K562 (cell line): ENCODE measurements at regions not wholly inside any gene's neighbourhood (a gene's known extent, or its start where the extent isn't known, plus 50 kb on each side); places are given as distances from the start of the nearest gene placed in this dataset.

ENCODE experiments used
- ATAC-seq: fragments of 200-7000 bp; cut with Tn5 transposase; 3 replicates; pipeline ENCODE4 v1.9.1; 2020; ENCODE audit warnings: moderate library complexity
- BruUV-seq: library from RNA; stranded (reverse); fragments of 400-500 nt; replicated peaks from 2 replicates; lab custom pipeline; 2021; lab: Mats Ljungman, UMichigan
- CTCF ChIA-PET: fragments of 300-600 bp; formaldehyde crosslinking; extraction: SDS; loops from one replicate; lab custom pipeline; 2021; ENCODE audit warnings: low intra/inter-chr PET ratio; lab: Yijun Ruan, JAX
- POLR2A ChIA-PET: fragments of 300-600, 350-650 bp; sonication (Branson Sonifier 250); formaldehyde crosslinking; extraction: SDS; loops from one replicate; lab custom pipeline; 2021; ENCODE audit warnings: antibody characterized with exemption, inconsistent platforms; lab: Yijun Ruan, JAX
- DNase-seq, 4 experiments: peaks; one replicate each; pipeline versions ENCODE4 v3.0.0 to v3.0.0-alpha.2; 2011 to 2018; ENCODE audit warnings: low spot score in 3 of 4, mixed read lengths in 3 of 4; ENCODE audit errors: extremely low read depth in 1 of 4
- FAIRE-seq: peaks from 2 replicates; lab custom pipeline; 2011; peaks lifted over from hg19 to GRCh38; lab: Jason Lieb, UNC
- H2AFZ ChIP-seq: 2 replicates; pipeline ENCODE4 v1.6.0; 2011; ENCODE audit warnings: low read depth, low read length, control low read depth, inconsistent platforms
- H3K27ac ChIP-seq: fragments of 200-600 bp; 3 replicates; pipeline ENCODE4 v1.8.0; 2011; ENCODE audit warnings: low read depth, mild to moderate bottlenecking, control low read depth, inconsistent platforms, low read length, moderate library complexity, mixed read lengths; ENCODE audit errors: extremely low read depth
- H3K27me3 ChIP-seq, 2 experiments: fragments of 300-600 bp in 1 of 2; 2 replicates in 1 of 2; 3 replicates in 1 of 2; pipeline versions ENCODE4 v1.6.0 to v1.8.0; 2011; ENCODE audit warnings: inconsistent platforms in 2 of 2, low read length in 2 of 2, mild to moderate bottlenecking in 1 of 2, mixed read lengths in 1 of 2, moderate library complexity in 1 of 2; ENCODE audit not compliant: control insufficient read depth in 2 of 2, insufficient read depth in 2 of 2
- H3K36me3 ChIP-seq: fragments of 300-600 bp; 3 replicates; pipeline ENCODE4 v1.8.0; 2011; ENCODE audit warnings: mild to moderate bottlenecking, low read length, inconsistent platforms; ENCODE audit not compliant: control insufficient read depth, insufficient read depth
- H3K4me1 ChIP-seq, 2 experiments: fragments of 200-600 bp in 1 of 2; replicated peaks in 1 of 2; 2 replicates in 1 of 2; 3 replicates in 1 of 2; pipeline versions ENCODE4 v1.5.1 to v1.8.0; 2011; ENCODE audit warnings: inconsistent platforms in 2 of 2, low read length in 2 of 2, mild to moderate bottlenecking in 1 of 2, mixed read lengths in 1 of 2, moderate library complexity in 1 of 2; ENCODE audit not compliant: control insufficient read depth in 2 of 2, insufficient read depth in 2 of 2
- H3K4me2 ChIP-seq: 2 replicates; pipeline ENCODE4 v1.6.1; 2011; ENCODE audit warnings: low read length, control low read depth, inconsistent platforms, mixed read lengths; ENCODE audit not compliant: insufficient read depth
- H3K4me3 ChIP-seq: fragments of 200-600 bp; sonication (generic), shearing (Covaris generic); 2 replicates; pipeline ENCODE4 v1.5.1; 2016; ENCODE audit warnings: control low read depth, inconsistent platforms
- H3K79me2 ChIP-seq: fragments of 200-600 bp; 3 replicates; pipeline ENCODE4 v1.8.0; 2011; ENCODE audit warnings: low read length, inconsistent platforms; ENCODE audit not compliant: control insufficient read depth, insufficient read depth
- H3K9ac ChIP-seq, 2 experiments: 2 replicates each; pipeline versions ENCODE4 v1.6.0 to v1.6.1; 2011; ENCODE audit warnings: low read depth in 2 of 2, low read length in 2 of 2, control low read depth in 1 of 2, inconsistent platforms in 1 of 2, mild to moderate bottlenecking in 1 of 2, mixed read lengths in 1 of 2; ENCODE audit not compliant: insufficient read depth in 1 of 2
- H3K9me1 ChIP-seq: one replicate; pipeline ENCODE4 v1.6.0; 2011; ENCODE audit warnings: inconsistent platforms, mild to moderate bottlenecking, low read length, moderate library complexity; ENCODE audit not compliant: control insufficient read depth, insufficient read depth
- H3K9me3 ChIP-seq: replicated peaks from 2 replicates; pipeline ENCODE4 v1.5.1; 2011; ENCODE audit warnings: low read depth, low read length, inconsistent platforms; ENCODE audit not compliant: control insufficient read depth, insufficient read depth
- H4K20me1 ChIP-seq: replicated peaks from 2 replicates; pipeline ENCODE4 v1.6.1; 2011; ENCODE audit warnings: low read length, inconsistent platforms, mixed read lengths; ENCODE audit not compliant: control insufficient read depth, insufficient read depth
- FOXK1 ChIP-seq: sonication (generic); formaldehyde crosslinking; IDR thresholded peaks from 2 replicates; pipeline ENCODE4 v1.8.0; 2022; ENCODE audit warnings: missing genetic modification reagents, mild to moderate bottlenecking, borderline replicate concordance
- GABPB1 ChIP-seq: sonication (generic); formaldehyde crosslinking; IDR thresholded peaks from 2 replicates; pipeline ENCODE4 v1.8.0; 2022; ENCODE audit warnings: mild to moderate bottlenecking, missing genetic modification reagents
- NCOA1 ChIP-seq: fragments of 450-650 bp; IDR thresholded peaks from 2 replicates; pipeline ENCODE4 v1.6.1; 2016; ENCODE audit warnings: low read depth
- PHB2 ChIP-seq: fragments of 450-650 bp; IDR thresholded peaks from 2 replicates; pipeline ENCODE4 v1.6.1; 2017; ENCODE audit warnings: low read depth
- RHOXF2B ChIP-seq: fragments of 250-450 bp; sonication (Bioruptor Pico); conservative IDR thresholded peaks from 2 replicates; pipeline ENCODE4 v1.5.1; 2021
- TAL1 ChIP-seq: fragments of 450-650 bp; IDR thresholded peaks from 2 replicates; pipeline ENCODE4 v1.6.1; 2016; ENCODE audit warnings: mild to moderate bottlenecking
- ZC3H11A ChIP-seq: IDR thresholded peaks from 2 replicates; pipeline ENCODE4 v1.6.1; 2012; ENCODE audit warnings: low read depth, low read length, improper control_type of control experiment
- ZNF134 ChIP-seq: fragments of 250-450 bp; sonication (Bioruptor Pico); conservative IDR thresholded peaks from 2 replicates; pipeline ENCODE4 v1.4.0; 2020
- WGBS: fragments of 100-300 bp; shearing (Covaris generic); methylation state at CpG from one replicate; pipeline ENCODE4 v1.1.6; 2016; ENCODE audit warnings: low coverage, mixed read lengths; ENCODE audit not compliant: insufficient coverage; ENCODE audit errors: missing lambda C conversion rate; 5-methylcytosine and 5-hydroxymethylcytosine counted together
- in situ Hi-C: fragments of 300-500 bp; cut with MboI; formaldehyde crosslinking; loops from 4 replicates; pipeline ENCODE4 v1.15.0; 2018; ENCODE audit warnings: inconsistent platforms, mixed read lengths
- intact Hi-C: fragments of 100-400 bp; cut with micrococcal nuclease; formaldehyde crosslinking; loops from 2 replicates; pipeline ENCODE4 v1.14.2; 2022
- TF ChIP-seq, protein P1 (sequence below): fragments of 250-450 bp; sonication (Bioruptor Pico); IDR thresholded peaks from 2 replicates; pipeline ENCODE4 v1.4.0; 2020; ENCODE audit warnings: mild to moderate bottlenecking
- TF ChIP-seq, protein P2 (sequence below): fragments of 250-450 bp; sonication (Bioruptor Pico); IDR thresholded peaks from 2 replicates; pipeline ENCODE4 v1.6.1; 2021; ENCODE audit warnings: mild to moderate bottlenecking

DNA sequence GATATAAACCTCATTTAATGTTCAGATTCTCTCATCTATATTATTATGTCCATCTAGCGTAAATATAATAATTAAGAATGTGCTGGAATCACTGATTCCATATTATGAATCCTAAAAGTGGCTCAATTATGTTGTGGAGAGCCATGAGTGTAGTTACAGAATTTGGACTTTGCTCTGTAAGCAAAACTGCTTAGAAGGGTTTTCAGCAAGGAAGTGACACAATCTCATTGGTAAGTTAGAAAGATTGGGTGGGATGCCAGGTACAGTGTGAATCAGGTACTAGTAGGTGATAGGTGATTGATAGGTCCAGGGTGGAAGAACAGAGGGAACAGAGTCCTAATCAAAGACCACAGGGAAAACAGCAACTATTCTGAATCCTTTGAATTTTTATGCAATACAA, 74.9 kb upstream of the ABLIM1 start:
- ChIA-PET CTCF (no interaction called here), POLR2A (no interaction called here)
- Histone ChIP-seq H4K20me1 (no peaks in the 10 kb centered on the region), H2AFZ (no peak overlapping the region), H3K4me2 (no peak overlapping the region), H3K27me3 (no peaks in the 10 kb centered on the region; a peak in 1 of 5 replicates), H3K27ac (no peak overlapping the region), H3K9me1 (no peaks in the 10 kb centered on the region), H3K36me3 (no peaks in the 10 kb centered on the region), H3K4me3 (no peak overlapping the region), H3K9me3 (no peaks in the 10 kb centered on the region), H3K4me1 (no peaks in the 10 kb centered on the region), H3K79me2 (no peaks in the 10 kb centered on the region), H3K9ac (no peak overlapping the region)
- no peak for ATAC-seq
- BruUV-seq, result no TSS peak
- DNase-seq, result no peak
- FAIRE-seq, result no peak
- WGBS, result 0% methylated on average over 1 of the region's 1 CpG
- intact Hi-C loops (no loop called here), in situ Hi-C loops (no loop called here)
- TF ChIP-seq RHOXF2B (CRISPR knock-in tag) (no peak), ZC3H11A (no peak), FOXK1 (CRISPR knock-in tag) (no peak)

DNA sequence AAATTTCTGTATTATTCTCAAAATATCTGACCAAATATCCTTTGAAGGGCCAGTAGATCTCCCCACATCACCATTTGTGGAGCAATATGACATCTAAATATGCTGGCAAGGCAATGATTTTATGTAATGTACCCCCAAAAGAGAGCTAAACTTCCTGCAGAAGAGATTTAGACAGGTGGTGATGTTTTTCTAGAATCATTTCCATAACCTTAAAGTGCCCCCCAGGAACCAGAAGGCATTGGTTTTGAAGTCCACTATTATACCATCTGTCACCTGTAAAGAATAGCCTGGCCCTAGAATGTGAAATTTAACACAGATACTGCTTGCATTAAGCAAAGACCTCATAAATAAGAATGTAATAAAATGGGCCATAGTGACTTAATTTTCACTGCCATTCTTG, 77.9 kb upstream of the ABLIM1 start:
- in situ Hi-C loops, result no loop called here
- Histone ChIP-seq H3K4me3 (no peak overlapping the region), H4K20me1 (no peaks in the 10 kb centered on the region), H3K9me3 (no peaks in the 10 kb centered on the region), H3K27ac (no peak overlapping the region), H3K36me3 (no peaks in the 10 kb centered on the region), H2AFZ (no peak overlapping the region), H3K4me1 (no peaks in the 10 kb centered on the region), H3K9me1 (no peaks in the 10 kb centered on the region), H3K79me2 (no peaks in the 10 kb centered on the region), H3K9ac (no peak overlapping the region), H3K4me2 (no peak overlapping the region), H3K27me3 (no peaks in the 10 kb centered on the region; a peak in 1 of 5 replicates)
- intact Hi-C loops, result no loop called here
- no peak for ATAC-seq
- FAIRE-seq, result no peak
- ChIA-PET CTCF (no interaction called here), POLR2A (no interaction called here)
- no peak for TF ChIP-seq TAL1
- no peak for TF ChIP-seq NCOA1
- TF ChIP-seq, protein P1, sequence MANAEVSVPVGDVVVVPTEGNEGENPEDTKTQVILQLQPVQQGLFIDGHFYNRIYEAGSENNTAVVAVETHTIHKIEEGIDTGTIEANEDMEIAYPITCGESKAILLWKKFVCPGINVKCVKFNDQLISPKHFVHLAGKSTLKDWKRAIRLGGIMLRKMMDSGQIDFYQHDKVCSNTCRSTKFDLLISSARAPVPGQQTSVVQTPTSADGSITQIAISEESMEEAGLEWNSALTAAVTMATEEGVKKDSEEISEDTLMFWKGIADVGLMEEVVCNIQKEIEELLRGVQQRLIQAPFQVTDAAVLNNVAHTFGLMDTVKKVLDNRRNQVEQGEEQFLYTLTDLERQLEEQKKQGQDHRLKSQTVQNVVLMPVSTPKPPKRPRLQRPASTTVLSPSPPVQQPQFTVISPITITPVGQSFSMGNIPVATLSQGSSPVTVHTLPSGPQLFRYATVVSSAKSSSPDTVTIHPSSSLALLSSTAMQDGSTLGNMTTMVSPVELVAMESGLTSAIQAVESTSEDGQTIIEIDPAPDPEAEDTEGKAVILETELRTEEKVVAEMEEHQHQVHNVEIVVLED (CRISPR knock-in tag), result no peak
- TF ChIP-seq GABPB1, result no peak
- TF ChIP-seq, protein P2, sequence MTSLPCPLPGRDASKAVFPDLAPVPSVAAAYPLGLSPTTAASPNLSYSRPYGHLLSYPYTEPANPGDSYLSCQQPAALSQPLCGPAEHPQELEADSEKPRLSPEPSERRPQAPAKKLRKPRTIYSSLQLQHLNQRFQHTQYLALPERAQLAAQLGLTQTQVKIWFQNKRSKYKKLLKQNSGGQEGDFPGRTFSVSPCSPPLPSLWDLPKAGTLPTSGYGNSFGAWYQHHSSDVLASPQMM, result no peak
- no peak for TF ChIP-seq ZNF134
- no peak for TF ChIP-seq PHB2
- DNase-seq, result no peak
- no TSS peak for BruUV-seq
